ENCODE measurements at regions not wholly inside any gene's neighbourhood (a gene's known extent, or its start where the extent isn't known, plus 50 kb on each side); places are given as distances from the start of the nearest gene placed in this dataset.

GRCh38 chr15:35857567-35858226 is 311.7 kb upstream of the DPH6 start:
- H3K4me1 Mint-ChIP-seq: peaks cover 5% of the 10 kb centered on the region
- H3K36me3 ChIP-seq: no peaks in the 10 kb centered on the region
- H3K4me3 Mint-ChIP-seq: no peak overlapping the region
- H3K27ac Mint-ChIP-seq: no peak overlapping the region
- TF ChIP-seq CTCF (IDR thresholded peaks at IDR 0.05) (no peak), EZH2phosphoT487 (IDR thresholded peaks at IDR 0.05) (no peak), EZH2 (IDR thresholded peaks at IDR 0.05) (no peak)
- no peak overlapping the region for H3K9ac ChIP-seq
- peaks cover 2% of the 10 kb centered on the region for H3K27me3 Mint-ChIP-seq (ENCODE audit: insufficient read depth, low read depth)
- no peaks in the 10 kb centered on the region for H3K79me2 ChIP-seq (ENCODE audit: low read depth)
- no peaks in the 10 kb centered on the region for H3K4me1 ChIP-seq
- no peak overlapping the region for H3K4me2 ChIP-seq
- no peaks in the 10 kb centered on the region for H3K9me3 ChIP-seq (ENCODE audit: low read depth)
- H2AFZ ChIP-seq (replicated peaks): no peak overlapping the region
- H3K36me3 Mint-ChIP-seq: no peaks in the 10 kb centered on the region
- no peaks in the 10 kb centered on the region for H3K9me3 Mint-ChIP-seq
- H3K27ac ChIP-seq: no peak overlapping the region
- DNase-seq (ENCODE audit: low spot score): no peak
- H3K27me3 ChIP-seq: no peaks in the 10 kb centered on the region
- H3K4me3 ChIP-seq: no peak overlapping the region
- H3F3A ChIP-seq (ENCODE audit: low read depth): no peaks in the 10 kb centered on the region
- no peaks in the 10 kb centered on the region for H4K20me1 ChIP-seq (ENCODE audit: low read depth)

DNA sequence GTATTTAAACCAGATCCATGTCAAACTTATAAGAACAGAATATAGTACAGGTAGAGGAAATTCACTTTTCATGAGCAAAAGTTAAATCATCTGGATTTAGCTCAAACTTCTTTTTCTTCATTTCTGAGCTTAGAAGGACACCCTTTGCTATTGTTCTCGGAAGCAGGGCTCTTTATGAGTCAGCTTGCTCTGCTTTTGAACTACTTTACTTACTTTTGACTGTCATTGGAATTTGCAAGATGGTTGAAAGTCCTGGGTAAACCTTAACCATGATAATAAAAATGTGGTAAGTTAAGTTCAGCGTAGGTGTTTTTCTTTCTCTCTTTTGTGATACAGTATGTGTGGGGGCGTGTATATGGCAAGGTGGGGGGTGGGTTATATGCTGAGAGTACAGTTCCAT is 312.7 kb upstream of the DPH6 start:
- TF ChIP-seq EZH2 (IDR thresholded peaks at IDR 0.05): no peak
- TF ChIP-seq CTCF (IDR thresholded peaks at IDR 0.05): no peak
- no peak for TF ChIP-seq EZH2phosphoT487 (IDR thresholded peaks at IDR 0.05)
- no peaks in the 10 kb centered on the region for H3K4me1 ChIP-seq
- H3K27me3 ChIP-seq: no peaks in the 10 kb centered on the region
- peak overlapping the region; percentile 43 for H2AFZ ChIP-seq (replicated peaks)
- no peaks in the 10 kb centered on the region for H4K20me1 ChIP-seq (ENCODE audit: low read depth)
- no peaks in the 10 kb centered on the region for H3K9me3 Mint-ChIP-seq
- no peak overlapping the region for H3K27ac ChIP-seq
- no peaks in the 10 kb centered on the region for H3K36me3 Mint-ChIP-seq
- DNase-seq (ENCODE audit: low spot score): no peak
- peaks cover 5% of the 10 kb centered on the region for H3K4me1 Mint-ChIP-seq
- no peaks in the 10 kb centered on the region for H3K36me3 ChIP-seq
- H3K4me3 Mint-ChIP-seq: no peak overlapping the region
- H3K9me3 ChIP-seq (ENCODE audit: low read depth): no peaks in the 10 kb centered on the region
- H3K79me2 ChIP-seq (ENCODE audit: low read depth): no peaks in the 10 kb centered on the region
- no peak overlapping the region for H3K4me3 ChIP-seq
- H3F3A ChIP-seq (ENCODE audit: low read depth): no peaks in the 10 kb centered on the region
- H3K4me2 ChIP-seq: no peak overlapping the region
- no peak overlapping the region for H3K27ac Mint-ChIP-seq
- H3K9ac ChIP-seq: no peak overlapping the region
- peaks cover 2% of the 10 kb centered on the region for H3K27me3 Mint-ChIP-seq (ENCODE audit: insufficient read depth, low read depth)

DNA sequence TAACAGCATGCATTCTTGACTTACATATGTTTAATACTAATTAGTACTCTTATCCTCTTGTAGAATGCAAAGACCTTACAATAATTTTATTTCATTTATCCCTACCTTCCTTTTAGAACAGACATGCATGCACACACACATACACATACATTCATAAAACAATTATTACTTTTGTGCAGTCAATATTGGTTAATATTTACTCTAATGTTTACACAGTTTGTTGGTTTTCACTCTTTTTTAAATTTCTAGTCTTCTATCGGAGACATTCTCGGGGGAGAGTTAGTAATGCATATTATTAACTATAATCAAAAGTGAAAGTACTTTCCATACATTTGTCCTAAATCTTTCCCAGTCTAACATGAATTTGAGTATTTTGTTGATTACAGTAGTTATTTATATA is 317.7 kb upstream of the DPH6 start:
- H3K27me3 Mint-ChIP-seq (ENCODE audit: insufficient read depth, low read depth): no peaks in the 10 kb centered on the region
- no peak for TF ChIP-seq CTCF (IDR thresholded peaks at IDR 0.05)
- Histone ChIP-seq H3K27ac (no peak overlapping the region), H3K27me3 (no peaks in the 10 kb centered on the region), H3K4me1 (no peaks in the 10 kb centered on the region), H3K4me2 (no peak overlapping the region), H4K20me1 (ENCODE audit: low read depth) (no peaks in the 10 kb centered on the region), H2AFZ (replicated peaks) (no peak overlapping the region), H3K79me2 (ENCODE audit: low read depth) (no peaks in the 10 kb centered on the region), H3K9ac (no peak overlapping the region), H3F3A (ENCODE audit: low read depth) (no peaks in the 10 kb centered on the region), H3K4me3 (no peak overlapping the region), H3K36me3 (no peaks in the 10 kb centered on the region), H3K9me3 (ENCODE audit: low read depth) (no peaks in the 10 kb centered on the region)
- no peak overlapping the region for H3K27ac Mint-ChIP-seq
- DNase-seq (ENCODE audit: low spot score): no peak
- H3K9me3 Mint-ChIP-seq: no peaks in the 10 kb centered on the region
- H3K4me1 Mint-ChIP-seq: peaks cover 2% of the 10 kb centered on the region
- H3K36me3 Mint-ChIP-seq: no peaks in the 10 kb centered on the region
- H3K4me3 Mint-ChIP-seq: no peak overlapping the region

Data from neural progenitor cell (in vitro differentiated cells).